ENCODE measurements at regions not wholly inside any gene's neighbourhood (a gene's known extent, or its start where the extent isn't known, plus 50 kb on each side); places are given as distances from the start of the nearest gene placed in this dataset.

- ChIA-PET CTCF (ENCODE audit: partially characterized antibody) (no interaction called here), POLR2A (ENCODE audit: partially characterized antibody) (no interaction called here)
- intact Hi-C loops (cut with micrococcal nuclease): no loop called here
- no peak for DNase-seq
- Mint-ChIP-seq H3K36me3 (no peaks in the 10 kb centered on the region), H3K9me3 (peaks cover 0 to 10% (median 3%) of the 10 kb centered on the region in 8 donors), H3K4me1 (no peaks in the 10 kb centered on the region), H3K4me3 (no peak overlapping the region), H3K27ac (no peak overlapping the region), H3K27me3 (peaks cover 8 to 16% of the 10 kb centered on the region in 2 donors)
- Histone ChIP-seq H3K27ac (ENCODE audit: low read depth, low read length) (no peak overlapping the region), H3K9me3 (ENCODE audit: control insufficient read depth in 1 of 2, low read length in 2 of 2) (no peaks in the 10 kb centered on the region), H3K4me1 (ENCODE audit: insufficient read depth, low read length) (no peaks in the 10 kb centered on the region), H3K36me3 (ENCODE audit: insufficient read depth, low read length) (no peaks in the 10 kb centered on the region), H3K27me3 (ENCODE audit: insufficient read depth, low read length) (no peaks in the 10 kb centered on the region), H3K4me3 (ENCODE audit: low read length in 2 of 2) (no peak overlapping the region)
These were observed 189.2 kb upstream of the PODXL start for GRCh38 chr7:131745390-131746248.

GRCh38 chr7:131741446-131741845 is 185.0 kb upstream of the PODXL start:
- Mint-ChIP-seq H3K9me3 (peaks cover 0 to 9% (median 0%) of the 10 kb centered on the region in 8 donors), H3K4me1 (no peaks in the 10 kb centered on the region), H3K4me3 (no peak overlapping the region), H3K27me3 (peaks cover 13 to 15% of the 10 kb centered on the region in 2 donors), H3K27ac (no peak overlapping the region), H3K36me3 (no peaks in the 10 kb centered on the region)
- intact Hi-C loops (cut with micrococcal nuclease): no loop called here
- ChIA-PET POLR2A (ENCODE audit: partially characterized antibody) (no interaction called here), CTCF (ENCODE audit: partially characterized antibody) (interaction anchor here (1.1 kb wide), 1 partner anchor 12 kb away, joined by 3 read pairs; no protein-coding TSS in a partner anchor)
- Histone ChIP-seq H3K27ac (ENCODE audit: low read depth, low read length) (no peak overlapping the region), H3K4me3 (ENCODE audit: low read length in 2 of 2) (no peak overlapping the region), H3K4me1 (ENCODE audit: insufficient read depth, low read length) (no peaks in the 10 kb centered on the region), H3K27me3 (ENCODE audit: insufficient read depth, low read length) (no peaks in the 10 kb centered on the region), H3K36me3 (ENCODE audit: insufficient read depth, low read length) (no peaks in the 10 kb centered on the region), H3K9me3 (ENCODE audit: control insufficient read depth in 1 of 2, low read length in 2 of 2) (no peaks in the 10 kb centered on the region)
- DNase-seq: no peak

GRCh38 chr7:131737746-131738465 is 181.5 kb upstream of the PODXL start:
- Mint-ChIP-seq H3K4me1 (no peaks in the 10 kb centered on the region), H3K4me3 (no peak overlapping the region), H3K27me3 (peaks cover 19 to 22% of the 10 kb centered on the region in 2 donors), H3K27ac (no peak overlapping the region), H3K36me3 (no peaks in the 10 kb centered on the region), H3K9me3 (peaks cover 0 to 2% (median 0%) of the 10 kb centered on the region in 8 donors)
- Histone ChIP-seq H3K4me3 (ENCODE audit: low read length in 2 of 2) (no peak overlapping the region), H3K27ac (ENCODE audit: low read depth, low read length) (no peak overlapping the region), H3K4me1 (ENCODE audit: insufficient read depth, low read length) (no peaks in the 10 kb centered on the region), H3K36me3 (ENCODE audit: insufficient read depth, low read length) (no peaks in the 10 kb centered on the region), H3K27me3 (ENCODE audit: insufficient read depth, low read length) (no peaks in the 10 kb centered on the region), H3K9me3 (ENCODE audit: control insufficient read depth in 1 of 2, low read length in 2 of 2) (no peaks in the 10 kb centered on the region)
- CTCF ChIA-PET (ENCODE audit: partially characterized antibody): no interaction called here
- POLR2A ChIA-PET (ENCODE audit: partially characterized antibody): no interaction called here
- no peak for DNase-seq
- intact Hi-C loops (cut with micrococcal nuclease): no loop called here

DNA sequence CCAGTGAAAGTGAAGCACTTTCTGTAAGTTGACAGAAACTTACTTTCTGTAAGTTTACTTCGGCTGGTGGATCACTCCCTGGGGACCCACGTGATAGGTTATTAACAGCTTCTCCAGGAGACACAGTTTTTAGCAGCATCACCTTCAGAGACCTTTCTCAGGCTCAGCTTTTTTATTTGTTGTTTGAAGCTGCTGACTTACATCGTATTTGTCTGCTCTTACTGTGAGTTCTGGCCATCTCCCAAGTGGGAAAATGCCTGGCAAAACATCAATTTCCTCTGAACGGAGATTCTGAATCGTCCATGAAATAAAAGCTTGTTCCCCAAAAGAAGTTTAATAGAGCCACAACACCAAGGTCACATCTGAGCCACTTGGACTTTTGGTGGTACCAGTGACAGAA is 178.7 kb upstream of the PODXL start:
- Mint-ChIP-seq H3K4me1 (no peaks in the 10 kb centered on the region), H3K9me3 (peaks cover 0 to 4% (median under 1%) of the 10 kb centered on the region in 8 donors), H3K36me3 (no peaks in the 10 kb centered on the region), H3K27me3 (peaks cover 20 to 27% of the 10 kb centered on the region in 2 donors), H3K4me3 (no peak overlapping the region), H3K27ac (no peak overlapping the region)
- Histone ChIP-seq H3K27ac (ENCODE audit: low read depth, low read length) (no peak overlapping the region), H3K4me1 (ENCODE audit: insufficient read depth, low read length) (no peaks in the 10 kb centered on the region), H3K9me3 (ENCODE audit: control insufficient read depth in 1 of 2, low read length in 2 of 2) (no peaks in the 10 kb centered on the region), H3K36me3 (ENCODE audit: insufficient read depth, low read length) (no peaks in the 10 kb centered on the region), H3K4me3 (ENCODE audit: low read length in 2 of 2) (no peak overlapping the region), H3K27me3 (ENCODE audit: insufficient read depth, low read length) (no peaks in the 10 kb centered on the region)
- DNase-seq: no peak
- intact Hi-C loops (cut with micrococcal nuclease): no loop called here
- ChIA-PET POLR2A (ENCODE audit: partially characterized antibody) (no interaction called here), CTCF (ENCODE audit: partially characterized antibody) (interaction anchor here (0.9 kb wide), 1 partner anchor 124 kb away, joined by 3 read pairs; no protein-coding TSS in a partner anchor)

DNA sequence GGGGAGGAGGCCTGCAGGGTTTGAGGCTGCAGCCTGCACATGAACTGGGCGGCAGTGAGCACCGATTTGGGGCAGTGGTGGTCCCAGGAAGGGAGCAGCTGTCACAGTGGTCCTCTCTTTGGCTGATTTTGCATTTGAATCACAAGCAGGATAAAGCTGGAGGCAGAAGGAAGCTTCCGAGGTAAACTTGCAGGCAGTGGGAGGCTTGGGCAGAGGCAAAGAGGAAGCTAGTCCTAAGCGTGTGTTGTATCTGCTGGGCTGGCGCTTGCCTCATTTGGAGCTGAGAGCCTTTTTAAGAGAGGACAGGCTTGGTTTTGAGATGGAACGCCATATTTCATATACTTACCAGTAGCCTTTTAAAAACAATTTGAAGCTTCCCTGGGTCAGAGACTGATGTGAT is 177.2 kb upstream of the PODXL start:
- no peaks in the 10 kb centered on the region for H3K4me1 Mint-ChIP-seq

GRCh38 chr7:131727189-131727588 is 170.8 kb upstream of the PODXL start:
- Mint-ChIP-seq H3K36me3 (no peaks in the 10 kb centered on the region), H3K4me1 (no peaks in the 10 kb centered on the region)

More for the DNA sequence above, 177.2 kb upstream of the PODXL start:
- no peak overlapping the region for H3K4me3 Mint-ChIP-seq
- peaks cover 18 to 27% of the 10 kb centered on the region in 2 donors for H3K27me3 Mint-ChIP-seq
- Histone ChIP-seq H3K4me3 (ENCODE audit: low read length in 2 of 2) (no peak overlapping the region), H3K9me3 (ENCODE audit: control insufficient read depth in 1 of 2, low read length in 2 of 2) (no peaks in the 10 kb centered on the region), H3K27me3 (ENCODE audit: insufficient read depth, low read length) (no peaks in the 10 kb centered on the region), H3K36me3 (ENCODE audit: insufficient read depth, low read length) (no peaks in the 10 kb centered on the region), H3K27ac (ENCODE audit: low read depth, low read length) (no peak overlapping the region), H3K4me1 (ENCODE audit: insufficient read depth, low read length) (no peaks in the 10 kb centered on the region)
- ChIA-PET CTCF (ENCODE audit: partially characterized antibody) (no interaction called here), POLR2A (ENCODE audit: partially characterized antibody) (no interaction called here)
- no peak overlapping the region for H3K27ac Mint-ChIP-seq
- intact Hi-C loops (cut with micrococcal nuclease): no loop called here
- peaks cover 0 to 11% (median 3%) of the 10 kb centered on the region in 8 donors for H3K9me3 Mint-ChIP-seq
- no peaks in the 10 kb centered on the region for H3K36me3 Mint-ChIP-seq
- DNase-seq: no peak

DNA sequence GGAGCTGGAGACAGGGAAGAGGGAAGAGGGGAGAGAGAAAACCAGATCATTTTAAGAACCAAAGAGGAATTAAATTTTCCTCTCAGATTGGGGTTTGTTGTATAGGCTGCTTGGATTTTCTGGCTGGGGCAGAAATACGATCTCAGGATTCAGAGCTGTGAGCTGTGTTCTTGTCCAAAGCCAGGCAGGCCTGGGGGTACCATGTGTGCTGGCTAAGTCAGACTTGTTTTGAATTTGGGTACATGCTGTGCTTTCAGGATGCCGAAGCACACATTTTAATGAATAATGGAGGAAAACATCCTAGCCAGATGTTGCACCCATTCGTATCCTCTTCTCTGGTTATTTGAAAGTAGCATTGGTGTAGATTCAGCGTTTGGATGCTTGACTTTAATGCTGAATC is 170.3 kb upstream of the PODXL start:
- no peaks in the 10 kb centered on the region for H3K36me3 Mint-ChIP-seq
- intact Hi-C loops (cut with micrococcal nuclease): no loop called here
- Histone ChIP-seq H3K27me3 (ENCODE audit: insufficient read depth, low read length) (no peaks in the 10 kb centered on the region), H3K4me1 (ENCODE audit: insufficient read depth, low read length) (no peaks in the 10 kb centered on the region), H3K9me3 (ENCODE audit: control insufficient read depth in 1 of 2, low read length in 2 of 2) (no peaks in the 10 kb centered on the region), H3K27ac (ENCODE audit: low read depth, low read length) (no peak overlapping the region), H3K4me3 (ENCODE audit: low read length in 2 of 2) (no peak overlapping the region), H3K36me3 (ENCODE audit: insufficient read depth, low read length) (no peaks in the 10 kb centered on the region)
- no peak overlapping the region for H3K4me3 Mint-ChIP-seq
- no peaks in the 10 kb centered on the region for H3K4me1 Mint-ChIP-seq
- H3K27me3 Mint-ChIP-seq: peaks cover 5 to 8% of the 10 kb centered on the region in 2 donors
- ChIA-PET POLR2A (ENCODE audit: partially characterized antibody) (no interaction called here), CTCF (ENCODE audit: partially characterized antibody) (no interaction called here)
- DNase-seq: no peak
- H3K9me3 Mint-ChIP-seq: peaks cover 0 to 10% (median 3%) of the 10 kb centered on the region in 8 donors
- H3K27ac Mint-ChIP-seq: no peak overlapping the region

More at GRCh38 chr7:131727189-131727588, 170.8 kb upstream of the PODXL start:
- H3K4me1 ChIP-seq (ENCODE audit: insufficient read depth, low read length): no peaks in the 10 kb centered on the region
- H3K36me3 ChIP-seq (ENCODE audit: insufficient read depth, low read length): no peaks in the 10 kb centered on the region
- Mint-ChIP-seq H3K9me3 (peaks cover 0 to 14% (median 5%) of the 10 kb centered on the region in 8 donors), H3K27ac (no peak overlapping the region), H3K27me3 (peaks cover 10 to 13% of the 10 kb centered on the region in 2 donors), H3K4me3 (no peak overlapping the region)
- CTCF ChIA-PET (ENCODE audit: partially characterized antibody): no interaction called here
- H3K27me3 ChIP-seq (ENCODE audit: insufficient read depth, low read length): no peaks in the 10 kb centered on the region
- POLR2A ChIA-PET (ENCODE audit: partially characterized antibody): no interaction called here
- H3K4me3 ChIP-seq (ENCODE audit: low read length in 2 of 2): no peak overlapping the region
- no peaks in the 10 kb centered on the region for H3K9me3 ChIP-seq (ENCODE audit: control insufficient read depth in 1 of 2, low read length in 2 of 2)
- DNase-seq: no peak
- H3K27ac ChIP-seq (ENCODE audit: low read depth, low read length): no peak overlapping the region
- intact Hi-C loops (cut with micrococcal nuclease): no loop called here

Data from CD4-positive, alpha-beta memory T cell (primary cell).